ENCODE measurements at regions not wholly inside any gene's neighbourhood (a gene's known extent, or its start where the extent isn't known, plus 50 kb on each side); places are given as distances from the start of the nearest gene placed in this dataset.

DNA sequence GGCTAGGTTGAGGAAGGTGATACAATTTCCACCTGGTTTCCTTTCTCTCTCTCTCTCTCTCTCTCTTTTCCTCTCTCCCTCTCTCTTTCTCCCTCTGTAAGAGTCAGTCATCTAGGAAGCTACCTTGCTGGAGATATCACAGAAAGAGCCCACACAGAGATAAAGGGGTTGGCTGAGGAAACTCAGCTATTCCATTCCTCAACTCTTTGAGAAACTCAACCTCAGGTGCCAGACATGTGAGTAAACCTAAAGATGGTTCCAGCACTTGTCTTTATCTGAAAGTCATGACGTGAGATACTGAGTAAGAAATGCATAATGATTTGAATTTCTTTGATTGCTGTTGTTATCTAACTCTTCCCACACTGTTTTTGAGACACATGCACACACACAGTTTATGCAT is 564.0 kb downstream of the SPOCK3 start:
- H3K4me3 ChIP-seq (ENCODE audit: low read depth, low read length), result no peak overlapping the region
- FAIRE-seq (no peak), DNase-seq (ENCODE audit: low read depth) (no peak)
- H3K27me3 ChIP-seq (ENCODE audit: control insufficient read depth, insufficient read depth, low read length), result no peaks in the 10 kb centered on the region
- no peaks in the 10 kb centered on the region for H3K36me3 ChIP-seq (ENCODE audit: control insufficient read depth, insufficient read depth, low read length)
- TF ChIP-seq, protein P1, sequence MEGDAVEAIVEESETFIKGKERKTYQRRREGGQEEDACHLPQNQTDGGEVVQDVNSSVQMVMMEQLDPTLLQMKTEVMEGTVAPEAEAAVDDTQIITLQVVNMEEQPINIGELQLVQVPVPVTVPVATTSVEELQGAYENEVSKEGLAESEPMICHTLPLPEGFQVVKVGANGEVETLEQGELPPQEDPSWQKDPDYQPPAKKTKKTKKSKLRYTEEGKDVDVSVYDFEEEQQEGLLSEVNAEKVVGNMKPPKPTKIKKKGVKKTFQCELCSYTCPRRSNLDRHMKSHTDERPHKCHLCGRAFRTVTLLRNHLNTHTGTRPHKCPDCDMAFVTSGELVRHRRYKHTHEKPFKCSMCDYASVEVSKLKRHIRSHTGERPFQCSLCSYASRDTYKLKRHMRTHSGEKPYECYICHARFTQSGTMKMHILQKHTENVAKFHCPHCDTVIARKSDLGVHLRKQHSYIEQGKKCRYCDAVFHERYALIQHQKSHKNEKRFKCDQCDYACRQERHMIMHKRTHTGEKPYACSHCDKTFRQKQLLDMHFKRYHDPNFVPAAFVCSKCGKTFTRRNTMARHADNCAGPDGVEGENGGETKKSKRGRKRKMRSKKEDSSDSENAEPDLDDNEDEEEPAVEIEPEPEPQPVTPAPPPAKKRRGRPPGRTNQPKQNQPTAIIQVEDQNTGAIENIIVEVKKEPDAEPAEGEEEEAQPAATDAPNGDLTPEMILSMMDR (IDR thresholded peaks at IDR 0.05; ENCODE audit: insufficient read depth, low read length, severe bottlenecking), result no peak

DNA sequence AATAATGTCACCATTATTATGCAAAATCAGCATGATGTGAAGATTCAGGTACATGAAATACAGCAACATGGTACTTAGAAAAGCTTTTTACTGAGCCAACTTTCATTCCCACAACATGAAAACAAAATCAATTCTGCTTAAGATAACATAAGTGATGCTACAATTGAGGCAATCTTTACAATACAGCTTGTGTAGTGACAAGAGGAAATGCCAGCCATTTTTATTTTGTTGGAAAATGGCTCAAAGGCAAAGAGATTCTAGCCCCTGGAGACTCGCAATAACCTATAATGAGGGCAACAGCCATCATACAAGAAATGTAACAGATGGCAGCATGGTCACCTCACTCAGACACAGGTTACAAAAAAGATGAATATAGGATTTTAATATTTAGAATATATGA is 560.4 kb downstream of the SPOCK3 start:
- DNase-seq (ENCODE audit: low read depth), result no peak
- Histone ChIP-seq H3K36me3 (ENCODE audit: control insufficient read depth, insufficient read depth, low read length) (no peaks in the 10 kb centered on the region), H3K4me3 (ENCODE audit: low read depth, low read length) (no peak overlapping the region), H3K27me3 (ENCODE audit: control insufficient read depth, insufficient read depth, low read length) (no peaks in the 10 kb centered on the region)
- TF ChIP-seq, protein P1 (IDR thresholded peaks at IDR 0.05; ENCODE audit: insufficient read depth, low read length, severe bottlenecking), result no peak
- FAIRE-seq, result no peak

DNA sequence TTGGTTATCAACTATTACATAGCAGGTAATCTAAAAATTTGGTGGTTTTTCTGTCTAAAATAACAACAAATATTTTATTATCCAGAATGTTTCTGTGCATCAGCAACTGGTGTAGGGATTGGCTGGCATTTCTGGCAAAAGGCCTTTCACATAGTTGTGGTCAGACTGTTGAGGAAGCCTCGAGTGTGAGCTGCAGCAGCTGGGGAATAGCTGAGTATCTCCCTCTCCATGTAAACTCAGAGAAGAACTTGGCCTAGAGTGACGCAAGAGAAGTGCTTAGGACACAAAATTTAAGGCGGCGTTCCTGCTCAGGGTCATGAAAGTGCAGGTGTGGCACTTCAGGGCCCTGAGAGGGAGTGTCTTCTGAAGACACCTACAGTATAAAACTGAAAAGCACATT is 558.9 kb downstream of the SPOCK3 start:
- DNase-seq (ENCODE audit: low read depth) (peak; percentile 60), FAIRE-seq (no peak)
- H3K27me3 ChIP-seq (ENCODE audit: control insufficient read depth, insufficient read depth, low read length), result no peaks in the 10 kb centered on the region
- TF ChIP-seq, protein P1 (IDR thresholded peaks at IDR 0.05; ENCODE audit: insufficient read depth, low read length, severe bottlenecking), result no peak
- H3K36me3 ChIP-seq (ENCODE audit: control insufficient read depth, insufficient read depth, low read length), result no peaks in the 10 kb centered on the region
- no peak overlapping the region for H3K4me3 ChIP-seq (ENCODE audit: low read depth, low read length)

DNA sequence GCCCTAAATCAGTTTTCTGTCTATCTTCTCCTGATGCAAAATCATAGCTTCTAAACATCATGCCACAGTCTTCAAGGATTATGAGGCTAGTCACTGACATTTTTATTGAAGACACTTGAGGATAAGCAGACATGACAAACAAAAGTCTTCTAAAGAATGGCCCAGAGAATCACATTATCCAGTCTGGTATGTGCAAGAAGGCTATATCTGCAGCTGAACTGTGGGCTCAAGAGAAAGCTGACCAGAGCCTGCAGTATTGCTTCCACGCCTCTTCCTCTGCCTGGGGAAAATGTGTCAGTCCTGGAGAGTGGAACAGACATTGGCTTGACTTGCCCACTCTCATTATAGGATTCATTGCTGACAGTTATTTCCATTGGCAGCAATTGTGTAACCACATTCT is 553.5 kb downstream of the SPOCK3 start:
- H3K27me3 ChIP-seq (ENCODE audit: control insufficient read depth, insufficient read depth, low read length), result no peaks in the 10 kb centered on the region
- no peaks in the 10 kb centered on the region for H3K36me3 ChIP-seq (ENCODE audit: control insufficient read depth, insufficient read depth, low read length)
- DNase-seq (ENCODE audit: low read depth) (no peak), FAIRE-seq (no peak)
- TF ChIP-seq, protein P1 (IDR thresholded peaks at IDR 0.05; ENCODE audit: insufficient read depth, low read length, severe bottlenecking), result no peak
- H3K4me3 ChIP-seq (ENCODE audit: low read depth, low read length), result no peak overlapping the region

DNA sequence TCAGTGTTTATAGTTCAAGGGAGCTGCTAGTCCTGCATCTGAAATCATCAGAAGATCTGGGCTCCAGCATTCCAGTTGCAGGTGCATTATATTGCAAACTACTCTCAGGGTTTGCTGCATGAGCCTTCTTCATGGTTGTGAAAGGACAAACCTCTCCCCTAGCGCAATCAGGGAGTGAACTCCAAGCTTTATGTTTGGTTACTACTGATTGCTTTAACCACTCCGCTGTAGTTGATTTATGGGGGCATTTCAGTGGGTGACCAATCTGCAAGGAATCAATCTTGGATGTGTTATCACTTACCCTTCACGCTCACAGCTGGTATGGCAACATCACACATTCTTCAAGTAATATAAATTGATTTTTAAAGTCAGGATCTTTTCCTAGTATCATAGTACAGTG is 552.1 kb downstream of the SPOCK3 start:
- FAIRE-seq (no peak), DNase-seq (ENCODE audit: low read depth) (no peak)
- Histone ChIP-seq H3K4me3 (ENCODE audit: low read depth, low read length) (no peak overlapping the region), H3K36me3 (ENCODE audit: control insufficient read depth, insufficient read depth, low read length) (no peaks in the 10 kb centered on the region), H3K27me3 (ENCODE audit: control insufficient read depth, insufficient read depth, low read length) (no peaks in the 10 kb centered on the region)
- TF ChIP-seq, protein P1 (IDR thresholded peaks at IDR 0.05; ENCODE audit: insufficient read depth, low read length, severe bottlenecking), result no peak
